ENCODE measurements at regions not wholly inside any gene's neighbourhood (a gene's known extent, or its start where the extent isn't known, plus 50 kb on each side); places are given as distances from the start of the nearest gene placed in this dataset.

GRCh38 chr3:107465064-107465631 is 57.6 kb upstream of the BBX start (continued):
- no peak for TF ChIP-seq RXRA (IDR thresholded peaks at IDR 0.05; ENCODE audit: insufficient read depth, low read depth, low read length)
- TF ChIP-seq KDM4A (IDR thresholded peaks at IDR 0.05; ENCODE audit: low read depth, low read length, severe bottlenecking), result no peak
- no peak for TF ChIP-seq SAP30 (IDR thresholded peaks at IDR 0.05; ENCODE audit: insufficient read depth, insufficient replicate concordance, low read length)
- TF ChIP-seq TBP (IDR thresholded peaks at IDR 0.05; ENCODE audit: low read depth, low read length), result no peak
- no peak for TF ChIP-seq CHD1 (IDR thresholded peaks at IDR 0.05; ENCODE audit: low read depth, low read length)
- TF ChIP-seq BRCA1 (IDR thresholded peaks at IDR 0.05; ENCODE audit: low read depth, low read length), result no peak
- no peak for TF ChIP-seq GABPA (IDR thresholded peaks at IDR 0.05; ENCODE audit: borderline replicate concordance, insufficient read depth, low read length)

All from H1 (cell line).